ENCODE measurements at regions not wholly inside any gene's neighbourhood (a gene's known extent, or its start where the extent isn't known, plus 50 kb on each side); places are given as distances from the start of the nearest gene placed in this dataset.

DNA sequence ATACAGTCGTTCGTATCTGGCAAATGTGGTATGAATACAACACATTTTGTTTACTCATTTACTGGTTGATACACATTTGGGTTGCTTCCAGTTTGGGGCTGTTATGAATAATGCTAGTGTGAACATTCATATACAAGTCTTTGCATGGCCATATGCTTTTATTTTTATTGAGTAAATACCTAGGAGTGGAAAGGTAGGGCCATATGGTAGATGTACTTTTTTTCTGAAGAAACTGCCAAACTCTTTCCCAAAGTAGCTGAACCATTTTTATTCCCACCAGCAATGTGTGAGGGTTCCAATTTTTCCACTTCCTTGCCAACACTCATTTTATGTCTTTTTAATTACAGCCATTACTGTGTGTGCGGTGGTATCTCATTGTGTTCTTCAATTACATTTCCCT, 496.2 kb upstream of the NRXN1 start:
- TF ChIP-seq EP300 (IDR thresholded peaks at IDR 0.05) (no peak), POLR2A (IDR thresholded peaks at IDR 0.05) (no peak)
